ENCODE measurements at regions not wholly inside any gene's neighbourhood (a gene's known extent, or its start where the extent isn't known, plus 50 kb on each side); places are given as distances from the start of the nearest gene placed in this dataset.

- no peak for DNase-seq
Observed at GRCh38 chr6:138716971-138717665, 56.5 kb upstream of the CCDC28A start.

GRCh38 chr6:138719011-138719635, 54.4 kb upstream of the CCDC28A start:
- DNase-seq = no peak

GRCh38 chr6:138719744-138720143, 53.8 kb upstream of the CCDC28A start:
- no peak for DNase-seq

GRCh38 chr6:138722425-138723371, 50.9 kb upstream of the CCDC28A start:
- DNase-seq = no peak

Data from midbrain (tissue), 1 donor.